Gastrocnemius medialis (tissue), 4 donors: ENCODE measurements at regions not wholly inside any gene's neighbourhood (a gene's known extent, or its start where the extent isn't known, plus 50 kb on each side); places are given as distances from the start of the nearest gene placed in this dataset.

ENCODE experiments used
- ATAC-seq, 2 donors: fragments of 150-250 bp; one replicate each; pipeline ENCODE4 v1.9.1; 2016
- DNase-seq, 2 donors: peaks; one replicate each; pipeline ENCODE4 v3.0.0-alpha.2; 2019
- H3K27ac ChIP-seq, 4 donors: fragments of 200-600 bp; sonication (generic); 1 replicate in 1 of 4; 2 replicates in 3 of 4; pipeline ENCODE4 v1.5.1; 2016 to 2018; ENCODE audit warnings: mild to moderate bottlenecking in 2 of 4, moderate library complexity in 1 of 4
- H3K27me3 ChIP-seq, 3 donors: fragments of 200-600 bp; sonication (generic) in 2 of 3; 1 replicate in 1 of 3; 2 replicates in 2 of 3; pipeline versions ENCODE4 v1.5.1 to v1.6.0; 2016 to 2019; ENCODE audit warnings: mild to moderate bottlenecking in 1 of 3, moderate library complexity in 1 of 3
- H3K36me3 ChIP-seq, 2 donors: fragments of 200-600 bp; sonication (generic) in 1 of 2; one replicate each; pipeline ENCODE4 v1.5.1; 2017 to 2018
- H3K4me1 ChIP-seq, 2 donors: fragments of 200-600 bp; sonication (generic) in 1 of 2; one replicate each; pipeline ENCODE4 v1.5.1; 2016 to 2017; ENCODE audit warnings: mild to moderate bottlenecking in 2 of 2
- H3K4me3 ChIP-seq, 4 donors: fragments of 200-600 bp; sonication (generic) in 3 of 4; 1 replicate in 1 of 4; 2 replicates in 3 of 4; pipeline ENCODE4 v1.5.1; 2016 to 2019; ENCODE audit warnings: mild to moderate bottlenecking in 2 of 4
- H3K9me3 ChIP-seq, 3 donors: fragments of 200-600 bp; sonication (generic) in 2 of 3; 1 replicate in 1 of 3; 2 replicates in 2 of 3; pipeline ENCODE4 v1.5.1; 2016 to 2019
- POLR2A ChIP-seq, 2 donors: fragments of 450-650 bp; IDR thresholded peaks; one replicate each; pipeline ENCODE4 v1.6.1; 2017; ENCODE audit warnings: antibody characterized with exemption in 2 of 2, mild to moderate bottlenecking in 2 of 2, moderate library complexity in 2 of 2
- in situ Hi-C, 4 donors: fragments of 200-750 bp; cut with MboI; loops; one replicate each; pipeline versions ENCODE4 v1.15.0 to v1.8.0; 2017; ENCODE audit warnings: low sequenced_read_pairs in 4 of 4
- intact Hi-C: fragments of 100-400 bp; cut with DNase I; formaldehyde crosslinking; loops from one replicate; pipeline ENCODE4 v1.15.1; 2023; ENCODE audit warnings: low total_unique reads
- TF ChIP-seq, protein P1 (sequence below), 5 experiments: fragments of 450-650 bp in 3 of 5; fragments of 200-600 bp in 2 of 5; sonication (generic) in 2 of 5; IDR thresholded peaks in 4 of 5; conservative IDR thresholded peaks in 1 of 5; 1 replicate in 4 of 5; 2 replicates in 1 of 5; pipeline ENCODE4 v1.5.1; 2016 to 2019; ENCODE audit warnings: antibody characterized with exemption in 5 of 5, mild to moderate bottlenecking in 3 of 5, moderate library complexity in 3 of 5

DNA sequence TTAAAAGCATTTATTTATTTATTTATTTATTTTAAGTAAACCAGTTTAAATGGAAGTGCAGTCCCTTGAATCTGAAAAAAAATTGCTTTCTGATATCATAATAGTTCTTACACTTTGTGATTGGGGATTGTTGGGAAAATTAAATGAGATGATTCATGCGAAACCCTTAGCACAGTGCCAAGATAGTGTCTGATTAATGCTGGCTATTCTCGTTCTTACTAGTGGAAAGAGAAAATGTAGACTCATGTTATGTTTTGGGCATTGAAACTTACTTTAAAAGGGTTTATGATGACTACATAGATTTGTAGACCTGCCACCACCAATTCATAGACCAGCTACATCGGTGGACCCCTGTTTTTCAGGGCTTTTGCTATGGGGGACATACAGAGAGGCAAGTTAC is 229.2 kb upstream of the ZFP64 start:
- H3K27me3 ChIP-seq, result no peaks in the 10 kb centered on the region
- H3K4me3 ChIP-seq, result no peak overlapping the region
- no peak for TF ChIP-seq POLR2A (IDR thresholded peaks at IDR 0.05)
- TF ChIP-seq, protein P1, sequence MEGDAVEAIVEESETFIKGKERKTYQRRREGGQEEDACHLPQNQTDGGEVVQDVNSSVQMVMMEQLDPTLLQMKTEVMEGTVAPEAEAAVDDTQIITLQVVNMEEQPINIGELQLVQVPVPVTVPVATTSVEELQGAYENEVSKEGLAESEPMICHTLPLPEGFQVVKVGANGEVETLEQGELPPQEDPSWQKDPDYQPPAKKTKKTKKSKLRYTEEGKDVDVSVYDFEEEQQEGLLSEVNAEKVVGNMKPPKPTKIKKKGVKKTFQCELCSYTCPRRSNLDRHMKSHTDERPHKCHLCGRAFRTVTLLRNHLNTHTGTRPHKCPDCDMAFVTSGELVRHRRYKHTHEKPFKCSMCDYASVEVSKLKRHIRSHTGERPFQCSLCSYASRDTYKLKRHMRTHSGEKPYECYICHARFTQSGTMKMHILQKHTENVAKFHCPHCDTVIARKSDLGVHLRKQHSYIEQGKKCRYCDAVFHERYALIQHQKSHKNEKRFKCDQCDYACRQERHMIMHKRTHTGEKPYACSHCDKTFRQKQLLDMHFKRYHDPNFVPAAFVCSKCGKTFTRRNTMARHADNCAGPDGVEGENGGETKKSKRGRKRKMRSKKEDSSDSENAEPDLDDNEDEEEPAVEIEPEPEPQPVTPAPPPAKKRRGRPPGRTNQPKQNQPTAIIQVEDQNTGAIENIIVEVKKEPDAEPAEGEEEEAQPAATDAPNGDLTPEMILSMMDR (IDR thresholded peaks at IDR 0.05 in 4 of 5, conservative IDR thresholded peaks at IDR 0.05 in 1 of 5), result no peak

DNA sequence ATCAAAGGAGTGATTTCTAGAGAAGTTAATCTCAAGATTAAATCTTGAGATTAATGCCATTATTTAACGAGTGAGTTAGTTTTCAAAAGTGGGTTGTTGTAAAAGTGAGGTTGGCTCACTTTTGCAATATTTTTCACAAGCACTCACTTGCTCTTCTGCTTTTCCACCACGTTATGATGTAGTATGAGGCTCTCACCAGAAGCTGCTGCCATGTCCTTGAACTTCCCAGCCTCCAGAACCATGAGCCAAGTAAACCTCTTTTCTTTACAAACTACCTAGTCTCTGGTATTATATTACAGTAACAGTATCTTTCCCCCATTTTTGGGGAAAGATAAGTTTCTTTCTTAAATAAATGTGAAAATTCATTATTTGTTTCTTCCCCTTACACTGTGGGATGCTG is 227.6 kb upstream of the ZFP64 start:
- no peak for TF ChIP-seq POLR2A (IDR thresholded peaks at IDR 0.05)
- TF ChIP-seq, protein P1 (IDR thresholded peaks at IDR 0.05 in 4 of 5, conservative IDR thresholded peaks at IDR 0.05 in 1 of 5), result no peak
- no peaks in the 10 kb centered on the region for H3K36me3 ChIP-seq
- intact Hi-C loops, result no loop called here
- no peak overlapping the region for H3K4me3 ChIP-seq
- H3K4me1 ChIP-seq, result no peaks in the 10 kb centered on the region
- H3K27me3 ChIP-seq, result no peaks in the 10 kb centered on the region
- H3K27ac ChIP-seq, result no peak overlapping the region
- DNase-seq (no peak), ATAC-seq (no peak)
- in situ Hi-C loops, result no loop called here
- no peaks in the 10 kb centered on the region for H3K9me3 ChIP-seq

More for the DNA sequence above, 229.2 kb upstream of the ZFP64 start:
- intact Hi-C loops, result no loop called here
- Histone ChIP-seq H3K36me3 (no peaks in the 10 kb centered on the region), H3K9me3 (no peaks in the 10 kb centered on the region), H3K4me1 (no peaks in the 10 kb centered on the region), H3K27ac (no peak overlapping the region)
- in situ Hi-C loops, result no loop called here
- ATAC-seq (no peak), DNase-seq (no peak)

DNA sequence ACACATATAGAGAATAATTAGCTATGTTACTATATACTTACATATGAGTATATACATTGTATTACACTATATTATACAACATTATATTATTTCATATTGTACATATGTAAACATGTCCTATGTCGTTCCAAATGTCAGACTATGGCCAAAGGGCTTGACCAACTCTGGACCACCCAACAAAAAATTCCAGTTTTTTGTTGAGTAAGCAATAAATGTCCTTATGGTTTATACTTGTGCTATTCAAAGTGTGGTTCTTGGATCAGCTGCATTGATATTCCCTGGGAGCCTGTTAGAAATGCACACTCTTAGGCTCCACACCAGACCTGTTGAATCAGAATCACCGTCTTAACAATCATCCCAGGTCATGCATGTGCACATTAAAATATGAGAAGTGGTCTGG is 225.4 kb upstream of the ZFP64 start:
- no peak for DNase-seq
- Histone ChIP-seq H3K4me3 (no peak overlapping the region), H3K27me3 (no peaks in the 10 kb centered on the region), H3K4me1 (no peaks in the 10 kb centered on the region), H3K9me3 (no peaks in the 10 kb centered on the region), H3K27ac (no peak overlapping the region), H3K36me3 (no peaks in the 10 kb centered on the region)
- no peak for ATAC-seq
- TF ChIP-seq, protein P1 (IDR thresholded peaks at IDR 0.05 in 4 of 5, conservative IDR thresholded peaks at IDR 0.05 in 1 of 5), result no peak
- TF ChIP-seq POLR2A (IDR thresholded peaks at IDR 0.05), result no peak
- in situ Hi-C loops, result no loop called here
- intact Hi-C loops, result no loop called here

DNA sequence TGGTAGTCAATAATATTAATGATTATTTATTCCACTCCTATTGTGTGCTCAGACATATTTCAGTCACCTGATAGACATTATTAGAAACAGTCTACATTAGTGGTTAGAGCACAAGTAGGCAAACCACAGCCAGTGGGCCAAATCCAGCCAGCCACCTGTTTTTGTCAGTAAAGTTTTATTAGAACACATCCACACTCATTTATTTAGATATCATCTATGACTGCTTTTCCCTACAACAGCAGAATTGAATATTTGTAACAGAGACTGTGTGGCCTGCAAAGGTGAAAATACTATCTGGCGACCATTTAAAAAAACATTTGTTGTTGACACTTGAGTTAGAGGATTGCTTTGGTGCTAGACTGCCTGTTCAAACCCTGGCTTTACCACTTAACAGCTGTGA is 220.0 kb upstream of the ZFP64 start:
- Histone ChIP-seq H3K4me1 (no peaks in the 10 kb centered on the region), H3K36me3 (no peaks in the 10 kb centered on the region), H3K27me3 (no peaks in the 10 kb centered on the region), H3K9me3 (no peaks in the 10 kb centered on the region), H3K4me3 (no peak overlapping the region), H3K27ac (no peak overlapping the region)
- TF ChIP-seq, protein P1 (IDR thresholded peaks at IDR 0.05 in 4 of 5, conservative IDR thresholded peaks at IDR 0.05 in 1 of 5), result no peak
- no peak for TF ChIP-seq POLR2A (IDR thresholded peaks at IDR 0.05)
- ATAC-seq (no peak), DNase-seq (no peak)
- intact Hi-C loops (no loop called here), in situ Hi-C loops (no loop called here)

DNA sequence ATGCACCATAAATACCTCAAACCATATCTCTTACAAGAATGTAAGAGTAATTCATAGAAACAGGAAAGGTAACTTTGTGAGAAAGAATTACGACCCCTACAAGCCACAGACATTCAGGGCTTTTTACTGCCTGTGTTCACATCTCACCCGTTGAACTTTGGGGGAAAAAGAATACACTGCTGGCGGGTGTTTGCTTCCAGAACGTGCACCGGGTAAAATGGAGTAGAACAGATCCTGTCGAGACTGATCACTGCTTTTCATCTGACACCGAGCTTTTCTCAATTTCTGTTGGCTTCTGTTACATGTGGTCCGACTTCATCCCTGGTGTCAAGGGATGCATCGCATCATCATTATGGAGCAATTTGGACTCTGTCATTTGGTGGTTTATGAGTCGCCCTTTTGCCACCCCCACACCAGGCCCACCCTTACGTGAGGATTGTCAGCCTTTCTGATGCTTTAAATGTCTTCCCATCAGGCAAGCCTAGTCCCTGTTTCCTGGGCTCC is 219.2 kb upstream of the ZFP64 start:
- Histone ChIP-seq H3K36me3 (no peaks in the 10 kb centered on the region), H3K4me3 (no peak overlapping the region), H3K27ac (no peak overlapping the region), H3K9me3 (no peaks in the 10 kb centered on the region), H3K27me3 (no peaks in the 10 kb centered on the region), H3K4me1 (no peaks in the 10 kb centered on the region)
- in situ Hi-C loops, result no loop called here
- no peak for DNase-seq
- TF ChIP-seq, protein P1 (IDR thresholded peaks at IDR 0.05 in 4 of 5, conservative IDR thresholded peaks at IDR 0.05 in 1 of 5), result no peak
- no peak for TF ChIP-seq POLR2A (IDR thresholded peaks at IDR 0.05)
- no peak for ATAC-seq
- intact Hi-C loops, result no loop called here
